Stimulated activated CD8-positive, alpha-beta memory T cell treated with anti-CD3 and anti-CD28 coated beads, Interleukin-15, amount 100 ng/mL, for 48 hours (primary cell): ENCODE measurements at regions not wholly inside any gene's neighbourhood (a gene's known extent, or its start where the extent isn't known, plus 50 kb on each side); places are given as distances from the start of the nearest gene placed in this dataset.

Experiments
- DNase-seq, 2 donors: peaks; one replicate each; pipeline ENCODE4 v3.0.0-alpha.2; 2020; ENCODE audit warnings: low read depth in 2 of 2

- DNase-seq = no peak
Observed at GRCh38 chr15:96735632-96736240, 405.2 kb downstream of the NR2F2 start.

GRCh38 chr15:96736384-96736783 lies 405.9 kb downstream of the NR2F2 start:
- DNase-seq = no peak

GRCh38 chr15:96737408-96737807 lies 406.9 kb downstream of the NR2F2 start:
- DNase-seq = no peak

GRCh38 chr15:96746665-96747064 lies 416.2 kb downstream of the NR2F2 start:
- no peak for DNase-seq

- DNase-seq = no peak
Observed at GRCh38 chr15:96747291-96747690, 416.8 kb downstream of the NR2F2 start.

GRCh38 chr15:96750361-96750760 lies 419.9 kb downstream of the NR2F2 start:
- DNase-seq = no peak

GRCh38 chr15:96756146-96756545 lies 425.6 kb downstream of the NR2F2 start:
- DNase-seq = no peak

- DNase-seq = no peak
Observed at GRCh38 chr15:96756656-96757055, 426.2 kb downstream of the NR2F2 start.

- no peak for DNase-seq
Observed at GRCh38 chr15:96762566-96762965, 432.1 kb downstream of the NR2F2 start.

GRCh38 chr15:96764501-96764900 lies 434.0 kb downstream of the NR2F2 start:
- no peak for DNase-seq

GRCh38 chr15:96764946-96765345 lies 434.4 kb downstream of the NR2F2 start:
- no peak for DNase-seq

- DNase-seq = no peak
Observed at GRCh38 chr15:96766366-96766765, 435.9 kb downstream of the NR2F2 start.

- DNase-seq = no peak
Observed at GRCh38 chr15:96767703-96768434, 437.4 kb downstream of the NR2F2 start.

GRCh38 chr15:96768435-96768789 lies 437.9 kb downstream of the NR2F2 start:
- DNase-seq = no peak

GRCh38 chr15:96771035-96771434 lies 440.5 kb downstream of the NR2F2 start:
- DNase-seq = no peak

GRCh38 chr15:96774216-96774615 lies 443.7 kb downstream of the NR2F2 start:
- DNase-seq = no peak

- DNase-seq = no peak
Observed at GRCh38 chr15:96783746-96784145, 453.2 kb downstream of the NR2F2 start.

- DNase-seq = no peak
Observed at GRCh38 chr15:96790004-96790403, 459.5 kb downstream of the NR2F2 start.

GRCh38 chr15:96792216-96792615 lies 461.7 kb downstream of the NR2F2 start:
- no peak for DNase-seq

GRCh38 chr15:96796841-96797240 lies 466.3 kb downstream of the NR2F2 start:
- no peak for DNase-seq

GRCh38 chr15:96801576-96802150 lies 471.2 kb downstream of the NR2F2 start:
- DNase-seq = no peak

- DNase-seq = no peak
Observed at GRCh38 chr15:96802611-96803255, 472.2 kb downstream of the NR2F2 start.

GRCh38 chr15:96804754-96805153 lies 474.3 kb downstream of the NR2F2 start:
- DNase-seq = no peak
